Muscle layer of colon (tissue), 2 donors: ENCODE measurements at regions not wholly inside any gene's neighbourhood (a gene's known extent, or its start where the extent isn't known, plus 50 kb on each side); places are given as distances from the start of the nearest gene placed in this dataset.
"Not testable (repeated sequence)": the region's sequence is repeated elsewhere in the genome, so short reads cannot be mapped to it uniquely, and the experiment has no call there.

Experiments
- H3K27ac ChIP-seq: one replicate; pipeline ENCODE4 v1.7.0; 2013; ENCODE audit warnings: low read depth, mild to moderate bottlenecking, low read length, moderate library complexity
- H3K27me3 ChIP-seq, 2 donors: one replicate each; pipeline ENCODE4 v1.7.0; 2013; ENCODE audit warnings: low read length in 2 of 2, mild to moderate bottlenecking in 2 of 2; ENCODE audit not compliant: insufficient read depth in 2 of 2, control insufficient read depth in 1 of 2
- H3K36me3 ChIP-seq: one replicate; pipeline ENCODE4 v1.7.0; 2013; ENCODE audit warnings: mild to moderate bottlenecking, low read length; ENCODE audit not compliant: insufficient read depth
- H3K4me1 ChIP-seq: one replicate; pipeline ENCODE4 v1.7.0; 2013; ENCODE audit warnings: mild to moderate bottlenecking, low read length; ENCODE audit not compliant: insufficient read depth
- H3K4me3 ChIP-seq, 2 donors: one replicate each; pipeline ENCODE4 v1.7.0; 2013; ENCODE audit warnings: low read length in 2 of 2, low read depth in 1 of 2, mild to moderate bottlenecking in 1 of 2, moderate library complexity in 1 of 2
- H3K9ac ChIP-seq: one replicate; pipeline ENCODE4 v1.7.0; 2013; ENCODE audit warnings: low read length
- H3K9me3 ChIP-seq: one replicate; pipeline ENCODE4 v1.7.0; 2013; ENCODE audit warnings: mild to moderate bottlenecking, low read length
- donor health status: abdominal sarcoma.
- donor health status: Adenocarcinoma of cecum.

- Histone ChIP-seq H3K36me3 (no peaks in the 10 kb centered on the region), H3K9me3 (no peaks in the 10 kb centered on the region), H3K4me3 (no peak overlapping the region), H3K27ac (no peak overlapping the region), H3K9ac (no peak overlapping the region), H3K27me3 (no peaks in the 10 kb centered on the region), H3K4me1 (no peaks in the 10 kb centered on the region)
These were observed 88.2 kb upstream of the ARMC3 start for GRCh38 chr10:22839639-22840038.

GRCh38 chr10:22837771-22838170 is 90.1 kb upstream of the ARMC3 start:
- Histone ChIP-seq H3K36me3 (no peaks in the 10 kb centered on the region), H3K27me3 (no peaks in the 10 kb centered on the region), H3K9me3 (no peaks in the 10 kb centered on the region), H3K9ac (no peak overlapping the region), H3K27ac (no peak overlapping the region), H3K4me1 (no peaks in the 10 kb centered on the region), H3K4me3 (no peak overlapping the region)

- Histone ChIP-seq H3K9ac (no peak overlapping the region), H3K27me3 (no peaks in the 10 kb centered on the region), H3K36me3 (no peaks in the 10 kb centered on the region), H3K4me3 (no peak overlapping the region), H3K27ac (no peak overlapping the region), H3K4me1 (no peaks in the 10 kb centered on the region), H3K9me3 (no peaks in the 10 kb centered on the region)
These were observed 90.5 kb upstream of the ARMC3 start for GRCh38 chr10:22837351-22837750.

GRCh38 chr10:22834471-22834870 is 93.4 kb upstream of the ARMC3 start:
- H3K36me3 ChIP-seq, result no peaks in the 10 kb centered on the region
- H3K27me3 ChIP-seq, result no peaks in the 10 kb centered on the region
- H3K9ac ChIP-seq, result no peak overlapping the region
- no peak overlapping the region for H3K4me3 ChIP-seq
- no peaks in the 10 kb centered on the region for H3K4me1 ChIP-seq
- H3K9me3 ChIP-seq, result no peaks in the 10 kb centered on the region
- no peak overlapping the region for H3K27ac ChIP-seq

- Histone ChIP-seq H3K9me3 (no peaks in the 10 kb centered on the region), H3K9ac (no peak overlapping the region), H3K27me3 (no peaks in the 10 kb centered on the region), H3K4me1 (no peaks in the 10 kb centered on the region), H3K4me3 (no peak overlapping the region), H3K27ac (no peak overlapping the region), H3K36me3 (no peaks in the 10 kb centered on the region)
These were observed 94.1 kb upstream of the ARMC3 start for GRCh38 chr10:22833781-22834180.

GRCh38 chr10:22833353-22833752 is 94.5 kb upstream of the ARMC3 start:
- Histone ChIP-seq H3K27ac (no peak overlapping the region), H3K4me1 (no peaks in the 10 kb centered on the region), H3K36me3 (no peaks in the 10 kb centered on the region), H3K27me3 (no peaks in the 10 kb centered on the region), H3K4me3 (no peak overlapping the region), H3K9ac (no peak overlapping the region), H3K9me3 (no peaks in the 10 kb centered on the region)

GRCh38 chr10:22832851-22833250 is 95.0 kb upstream of the ARMC3 start:
- no peak overlapping the region for H3K4me3 ChIP-seq
- H3K4me1 ChIP-seq, result no peaks in the 10 kb centered on the region
- H3K36me3 ChIP-seq, result no peaks in the 10 kb centered on the region

GRCh38 chr10:22832066-22832602 is 95.7 kb upstream of the ARMC3 start:
- Histone ChIP-seq H3K4me3 (no peak overlapping the region), H3K36me3 (no peaks in the 10 kb centered on the region), H3K9ac (no peak overlapping the region), H3K4me1 (no peaks in the 10 kb centered on the region), H3K9me3 (no peaks in the 10 kb centered on the region), H3K27ac (no peak overlapping the region), H3K27me3 (no peaks in the 10 kb centered on the region)

More at GRCh38 chr10:22832851-22833250, 95.0 kb upstream of the ARMC3 start:
- Histone ChIP-seq H3K9ac (no peak overlapping the region), H3K27ac (no peak overlapping the region), H3K27me3 (no peaks in the 10 kb centered on the region), H3K9me3 (no peaks in the 10 kb centered on the region)

- no peaks in the 10 kb centered on the region for H3K9me3 ChIP-seq
- H3K4me1 ChIP-seq, result no peaks in the 10 kb centered on the region
- H3K9ac ChIP-seq, result no peak overlapping the region
- H3K36me3 ChIP-seq, result no peaks in the 10 kb centered on the region
- no peak overlapping the region for H3K27ac ChIP-seq
- no peaks in the 10 kb centered on the region for H3K27me3 ChIP-seq
- no peak overlapping the region for H3K4me3 ChIP-seq
These were observed 96.3 kb upstream of the ARMC3 start for GRCh38 chr10:22831586-22831985.

- H3K36me3 ChIP-seq, result not testable (repeated sequence)
These were observed 99.1 kb upstream of the ARMC3 start for GRCh38 chr10:22828712-22829111.

GRCh38 chr10:22825841-22826240 is 102.0 kb upstream of the ARMC3 start:
- H3K4me3 ChIP-seq, result no peak overlapping the region
- H3K27ac ChIP-seq, result no peak overlapping the region
- no peaks in the 10 kb centered on the region for H3K4me1 ChIP-seq
- H3K9ac ChIP-seq, result no peak overlapping the region
- no peaks in the 10 kb centered on the region for H3K9me3 ChIP-seq
- H3K27me3 ChIP-seq, result no peaks in the 10 kb centered on the region
- H3K36me3 ChIP-seq, result no peaks in the 10 kb centered on the region

More at GRCh38 chr10:22828712-22829111, 99.1 kb upstream of the ARMC3 start:
- H3K27ac ChIP-seq, H3K4me3 ChIP-seq, H3K4me1 ChIP-seq, H3K9ac ChIP-seq, H3K9me3 ChIP-seq, H3K27me3 ChIP-seq: not testable (repeated sequence)

GRCh38 chr10:22824984-22825383 is 102.9 kb upstream of the ARMC3 start:
- H3K9me3 ChIP-seq, result no peaks in the 10 kb centered on the region
- H3K36me3 ChIP-seq, result no peaks in the 10 kb centered on the region
- H3K27ac ChIP-seq, result no peak overlapping the region
- H3K9ac ChIP-seq, result no peak overlapping the region
- H3K4me1 ChIP-seq, result no peaks in the 10 kb centered on the region
- no peak overlapping the region for H3K4me3 ChIP-seq
- H3K27me3 ChIP-seq, result no peaks in the 10 kb centered on the region
